Prostate gland (tissue), 2 donors: ENCODE measurements at regions not wholly inside any gene's neighbourhood (a gene's known extent, or its start where the extent isn't known, plus 50 kb on each side); places are given as distances from the start of the nearest gene placed in this dataset.

ENCODE experiments used
- CTCF ChIP-seq, 4 experiments: fragments of 200-600 bp in 2 of 4; fragments of 450-650 bp in 2 of 4; sonication (generic) in 2 of 4; IDR thresholded peaks; 1 replicate in 3 of 4; 2 replicates in 1 of 4; pipeline ENCODE4 v1.5.1; 2016 to 2019; ENCODE audit warnings: antibody characterized with exemption in 4 of 4, mild to moderate bottlenecking in 2 of 4, moderate library complexity in 2 of 4
- POLR2A ChIP-seq: fragments of 450-650 bp; IDR thresholded peaks from one replicate; pipeline ENCODE4 v1.6.1; 2016; ENCODE audit warnings: antibody characterized with exemption, mild to moderate bottlenecking
- POLR2AphosphoS5 ChIP-seq: sonication (generic); formaldehyde crosslinking; IDR thresholded peaks from one replicate; pipeline ENCODE4 v1.6.1; 2017; ENCODE audit warnings: antibody characterized with exemption

GRCh38 chr10:4241724-4242345 is 456.8 kb upstream of the KLF6 start:
- no peak for TF ChIP-seq CTCF (IDR thresholded peaks at IDR 0.05)
- TF ChIP-seq POLR2AphosphoS5 = no peak
- no peak for TF ChIP-seq POLR2A
